Progenitor cell of endocrine pancreas (in vitro differentiated cells): ENCODE measurements at regions not wholly inside any gene's neighbourhood (a gene's known extent, or its start where the extent isn't known, plus 50 kb on each side); places are given as distances from the start of the nearest gene placed in this dataset.

Experiments
- DNase-seq: peaks from one replicate; pipeline ENCODE4 v3.0.0; 2021; ENCODE audit warnings: low spot score; ENCODE audit not compliant: unreplicated experiment
- H3K27ac Mint-ChIP-seq: 2 replicates; pipeline ENCODE4 v1.8.0; 2021; ENCODE audit warnings: mild to moderate bottlenecking, moderate library complexity, mixed read lengths
- H3K27me3 Mint-ChIP-seq: 2 replicates; pipeline ENCODE4 v1.8.0; 2021; ENCODE audit warnings: mixed read lengths
- H3K36me3 Mint-ChIP-seq: 2 replicates; pipeline ENCODE4 v1.8.0; 2022; ENCODE audit warnings: mixed read lengths; ENCODE audit not compliant: insufficient read depth
- H3K4me1 Mint-ChIP-seq: 2 replicates; pipeline ENCODE4 v1.8.0; 2021; ENCODE audit warnings: low read depth, mixed read lengths
- H3K4me3 Mint-ChIP-seq: 2 replicates; pipeline ENCODE4 v1.8.0; 2021; ENCODE audit warnings: low read depth, mild to moderate bottlenecking, moderate library complexity, mixed read lengths
- H3K9me3 Mint-ChIP-seq: 2 replicates; pipeline ENCODE4 v1.8.0; 2021; ENCODE audit warnings: low read depth, mixed read lengths
- CTCF ChIP-seq: fragments of 200-600 bp; sonication (generic); IDR thresholded peaks from one replicate; pipeline ENCODE4 v1.5.0; 2021; ENCODE audit warnings: antibody characterized with exemption, mild to moderate bottlenecking; ENCODE audit not compliant: unreplicated experiment

DNA sequence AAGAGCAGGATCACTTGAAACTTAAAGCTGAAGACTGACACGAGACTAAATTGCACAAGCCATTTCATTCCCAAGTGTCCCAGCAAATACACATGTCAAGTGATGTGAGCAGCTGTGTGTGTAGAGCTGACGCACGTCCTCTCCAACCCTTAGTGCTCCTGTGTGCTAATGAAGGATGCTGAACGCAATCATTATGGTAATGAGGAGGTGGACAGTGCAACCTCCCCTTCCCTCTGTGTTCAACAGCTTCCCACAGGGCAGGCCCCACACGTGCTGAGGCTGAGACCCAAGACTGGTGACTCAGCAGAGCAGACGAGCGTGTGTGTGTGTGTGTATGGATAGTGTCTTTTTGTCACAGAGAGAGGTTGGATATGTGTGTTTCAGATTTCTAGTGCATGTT is 702.1 kb downstream of the SEMA5A start:
- H3K4me1 Mint-ChIP-seq, result no peaks in the 10 kb centered on the region
- no peak overlapping the region for H3K27ac Mint-ChIP-seq
- peaks cover 10% of the 10 kb centered on the region for H3K27me3 Mint-ChIP-seq

DNA sequence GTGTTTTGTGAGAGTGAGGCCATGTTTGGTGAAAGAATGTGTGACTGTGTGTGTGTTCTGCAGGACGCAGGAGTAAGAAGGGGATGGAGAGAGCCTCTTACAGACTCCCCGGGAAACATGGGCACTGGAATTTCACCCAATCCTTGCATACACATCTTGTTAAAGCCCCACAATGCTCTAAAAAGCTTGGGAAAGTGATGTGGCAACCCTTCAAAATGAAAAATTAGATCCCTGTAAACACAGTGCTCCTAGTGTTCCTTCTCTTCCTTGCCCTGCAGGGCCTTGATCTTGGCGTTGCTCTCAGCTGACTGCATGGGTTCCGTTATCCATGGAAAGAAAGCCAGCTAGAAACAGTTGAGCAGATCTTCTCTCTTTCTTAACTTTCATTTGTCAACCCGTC is 701.7 kb downstream of the SEMA5A start:
- no peaks in the 10 kb centered on the region for H3K36me3 Mint-ChIP-seq
- peaks cover 6% of the 10 kb centered on the region for H3K9me3 Mint-ChIP-seq
- TF ChIP-seq CTCF, result no peak
- DNase-seq, result no peak
- no peak overlapping the region for H3K27ac Mint-ChIP-seq
- H3K4me1 Mint-ChIP-seq, result no peaks in the 10 kb centered on the region
- peaks cover 10% of the 10 kb centered on the region for H3K27me3 Mint-ChIP-seq
- H3K4me3 Mint-ChIP-seq, result no peak overlapping the region

More for the DNA sequence above, 702.1 kb downstream of the SEMA5A start:
- no peak for TF ChIP-seq CTCF
- no peak for DNase-seq
- Mint-ChIP-seq H3K4me3 (no peak overlapping the region), H3K9me3 (peaks cover 6% of the 10 kb centered on the region), H3K36me3 (no peaks in the 10 kb centered on the region)

DNA sequence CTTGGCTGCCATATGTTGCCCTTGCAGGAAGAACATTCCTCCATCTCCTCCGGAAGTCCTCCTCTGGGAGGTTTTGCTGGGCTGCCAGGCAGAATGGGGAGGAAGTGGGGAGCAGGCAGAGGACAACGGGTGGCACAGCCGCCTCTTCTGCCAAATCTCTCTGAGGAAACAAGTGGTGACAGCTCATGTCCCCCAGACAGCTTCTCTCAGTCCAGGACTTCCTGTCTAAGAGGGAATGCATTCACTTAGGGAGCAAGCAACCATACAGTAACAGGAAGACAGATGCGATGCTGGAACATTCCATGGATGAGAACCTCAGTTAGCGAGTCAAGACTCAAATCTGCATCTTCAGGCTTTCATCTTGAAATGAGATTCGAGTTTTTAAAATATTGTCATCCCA is 701.0 kb downstream of the SEMA5A start:
- no peak overlapping the region for H3K27ac Mint-ChIP-seq
- no peak overlapping the region for H3K4me3 Mint-ChIP-seq
- no peaks in the 10 kb centered on the region for H3K36me3 Mint-ChIP-seq

GRCh38 chr5:8845296-8845695 is 700.6 kb downstream of the SEMA5A start:
- DNase-seq, result no peak
- no peak overlapping the region for H3K27ac Mint-ChIP-seq
- peaks cover 3% of the 10 kb centered on the region for H3K9me3 Mint-ChIP-seq
- no peak for TF ChIP-seq CTCF
- no peaks in the 10 kb centered on the region for H3K36me3 Mint-ChIP-seq
- H3K4me1 Mint-ChIP-seq, result no peaks in the 10 kb centered on the region
- peaks cover 7% of the 10 kb centered on the region for H3K27me3 Mint-ChIP-seq
- no peak overlapping the region for H3K4me3 Mint-ChIP-seq

More for the DNA sequence above, 701.0 kb downstream of the SEMA5A start:
- TF ChIP-seq CTCF, result no peak
- no peak for DNase-seq
- peaks cover 5% of the 10 kb centered on the region for H3K9me3 Mint-ChIP-seq
- H3K27me3 Mint-ChIP-seq, result peaks cover 10% of the 10 kb centered on the region
- no peaks in the 10 kb centered on the region for H3K4me1 Mint-ChIP-seq

DNA sequence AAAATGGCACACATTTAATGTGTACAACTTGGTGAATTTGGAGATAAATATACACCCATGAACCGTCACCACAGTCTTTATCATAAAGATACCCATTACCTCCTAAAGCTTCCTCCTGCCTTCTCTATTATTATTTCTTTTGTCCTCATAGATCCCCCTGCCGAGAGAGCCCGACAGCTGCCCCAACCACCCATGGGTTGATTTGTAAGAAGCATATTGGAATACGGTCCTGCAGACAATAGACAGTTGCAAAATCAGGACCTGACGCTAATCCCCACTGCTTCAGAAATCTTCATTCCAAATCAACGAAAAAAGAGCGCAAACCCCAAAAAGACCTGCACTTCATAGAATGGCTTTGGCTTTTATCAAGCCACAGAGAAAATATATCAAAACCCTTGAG is 697.5 kb downstream of the SEMA5A start:
- Mint-ChIP-seq H3K4me3 (no peak overlapping the region), H3K36me3 (no peaks in the 10 kb centered on the region)

More for the DNA sequence above, 697.5 kb downstream of the SEMA5A start:
- no peak overlapping the region for H3K27ac Mint-ChIP-seq
- no peaks in the 10 kb centered on the region for H3K9me3 Mint-ChIP-seq
- DNase-seq, result no peak
- no peak for TF ChIP-seq CTCF
- peaks cover 6% of the 10 kb centered on the region for H3K27me3 Mint-ChIP-seq
- no peaks in the 10 kb centered on the region for H3K4me1 Mint-ChIP-seq
